CD4-positive, alpha-beta T cell treated with Interleukin-12 subunit alpha and Interleukin-12 subunit beta, for 1 hour (primary cell): ENCODE measurements at regions not wholly inside any gene's neighbourhood (a gene's known extent, or its start where the extent isn't known, plus 50 kb on each side); places are given as distances from the start of the nearest gene placed in this dataset.
"Not testable (repeated sequence)": the region's sequence is repeated elsewhere in the genome, so short reads cannot be mapped to it uniquely, and the experiment has no call there.

Experiments used
- DNase-seq: peaks from one replicate; pipeline ENCODE4 v3.0.0-alpha.2; 2020

GRCh38 chr5:168086104-168086610 lies 205.3 kb upstream of the WWC1 start:
- no peak for DNase-seq

- no peak for DNase-seq
Measured at GRCh38 chr5:168086746-168087145, 204.7 kb upstream of the WWC1 start.

GRCh38 chr5:168088410-168089173 lies 202.9 kb upstream of the WWC1 start:
- no peak for DNase-seq

- DNase-seq, result no peak
Measured at GRCh38 chr5:168089201-168089887, 202.1 kb upstream of the WWC1 start.

- no peak for DNase-seq
Measured at GRCh38 chr5:168092209-168093185, 198.9 kb upstream of the WWC1 start.

- no peak for DNase-seq
Measured at GRCh38 chr5:168093200-168093910, 198.1 kb upstream of the WWC1 start.

GRCh38 chr5:168096525-168096924 lies 194.9 kb upstream of the WWC1 start:
- DNase-seq, result no peak

GRCh38 chr5:168097876-168098653 lies 193.4 kb upstream of the WWC1 start:
- DNase-seq, result no peak

GRCh38 chr5:168101352-168101751 lies 190.1 kb upstream of the WWC1 start:
- no peak for DNase-seq

- not testable (repeated sequence) for DNase-seq
Measured at GRCh38 chr5:168103018-168103417, 188.4 kb upstream of the WWC1 start.

- DNase-seq, result no peak
Measured at GRCh38 chr5:168104350-168104749, 187.1 kb upstream of the WWC1 start.

- DNase-seq, result no peak
Measured at GRCh38 chr5:168104811-168105481, 186.5 kb upstream of the WWC1 start.

GRCh38 chr5:168106008-168106761 lies 185.3 kb upstream of the WWC1 start:
- no peak for DNase-seq

GRCh38 chr5:168109441-168109840 lies 182.0 kb upstream of the WWC1 start:
- DNase-seq, result no peak

GRCh38 chr5:168110384-168110783 lies 181.1 kb upstream of the WWC1 start:
- no peak for DNase-seq

GRCh38 chr5:168110870-168111832 lies 180.3 kb upstream of the WWC1 start:
- DNase-seq, result no peak

GRCh38 chr5:168114444-168115017 lies 176.9 kb upstream of the WWC1 start:
- DNase-seq, result peak; percentile 23

- DNase-seq, result no peak
Measured at GRCh38 chr5:168117469-168117868, 174.0 kb upstream of the WWC1 start.
